Astrocyte of the hippocampus (primary cell): ENCODE measurements at regions not wholly inside any gene's neighbourhood (a gene's known extent, or its start where the extent isn't known, plus 50 kb on each side); places are given as distances from the start of the nearest gene placed in this dataset.

Experiments
- DNase-seq: peaks from one replicate; pipeline ENCODE4 v3.0.0; 2011; ENCODE audit warnings: low read depth, low spot score

- DNase-seq: no peak
Measured at GRCh38 chr5:148950471-148950863, 112.4 kb downstream of the SH3TC2 start.

GRCh38 chr5:148950892-148951291 is 112.0 kb downstream of the SH3TC2 start:
- no peak for DNase-seq

- no peak for DNase-seq
Measured at GRCh38 chr5:148951612-148952011, 111.2 kb downstream of the SH3TC2 start.

GRCh38 chr5:148952097-148952867 is 110.6 kb downstream of the SH3TC2 start:
- no peak for DNase-seq

GRCh38 chr5:148953711-148954110 is 109.2 kb downstream of the SH3TC2 start:
- DNase-seq: no peak
